NT2/D1 (cell line): ENCODE measurements at regions not wholly inside any gene's neighbourhood (a gene's known extent, or its start where the extent isn't known, plus 50 kb on each side); places are given as distances from the start of the nearest gene placed in this dataset.

ENCODE experiments used
- SUZ12 ChIP-seq: IDR thresholded peaks from 2 replicates; pipeline ENCODE4 v1.6.1; 2011; ENCODE audit not compliant: insufficient read length, insufficient read depth; ENCODE audit errors: extremely low read depth
- YY1 ChIP-seq: IDR thresholded peaks from 2 replicates; pipeline ENCODE4 v1.6.1; 2011; ENCODE audit not compliant: insufficient read length, insufficient read depth
- ZNF274 ChIP-seq: IDR thresholded peaks from 2 replicates; pipeline ENCODE4 v1.6.1; 2011; ENCODE audit warnings: mild to moderate bottlenecking, low read depth, low read length

GRCh38 chr21:28298251-28298672 lies 694.4 kb downstream of the LTN1 start:
- TF ChIP-seq ZNF274 = no peak
- TF ChIP-seq SUZ12 = no peak
- TF ChIP-seq YY1 = no peak
